Omental fat pad (tissue), 3 donors: ENCODE measurements at regions not wholly inside any gene's neighbourhood (a gene's known extent, or its start where the extent isn't known, plus 50 kb on each side); places are given as distances from the start of the nearest gene placed in this dataset.
A peak's percentile ranks its signal among the peaks of the same experiment; 100 is the strongest.

Experiments used
- ATAC-seq: fragments of 150-250 bp; one replicate; pipeline ENCODE4 v1.9.1; 2016; ENCODE audit warnings: mild to moderate bottlenecking, moderate library complexity; ENCODE audit not compliant: low FRiP score
- DNase-seq: peaks from one replicate; pipeline ENCODE4 v3.0.0-alpha.2; 2019; ENCODE audit warnings: low spot score
- TF ChIP-seq, protein P1 (sequence below), 3 donors: fragments of 450-650 bp; IDR thresholded peaks; one replicate each; pipeline ENCODE4 v1.5.1; 2016 to 2017; ENCODE audit warnings: antibody characterized with exemption in 3 of 3, mild to moderate bottlenecking in 3 of 3, moderate library complexity in 2 of 3

DNA sequence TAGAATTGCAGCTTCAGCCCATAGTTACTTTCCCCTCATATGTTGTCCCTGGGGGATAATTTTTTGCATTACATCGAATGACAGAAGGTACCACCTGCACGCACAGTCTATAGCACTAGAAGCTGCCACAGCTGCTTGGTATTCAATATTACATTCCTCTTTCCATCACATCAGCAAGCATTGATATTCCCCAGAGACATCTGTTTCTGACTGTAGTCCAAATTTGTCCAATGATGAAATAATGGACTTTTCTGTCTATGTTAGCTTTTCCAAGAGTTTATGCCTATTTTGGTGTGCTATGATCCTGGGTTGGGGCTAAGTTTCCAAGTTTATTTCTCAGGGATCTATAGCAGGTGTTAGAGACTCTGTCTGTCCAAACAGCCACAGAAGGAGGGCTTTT lies 335.4 kb downstream of the LRIG3 start:
- no peak for DNase-seq
- TF ChIP-seq, protein P1, sequence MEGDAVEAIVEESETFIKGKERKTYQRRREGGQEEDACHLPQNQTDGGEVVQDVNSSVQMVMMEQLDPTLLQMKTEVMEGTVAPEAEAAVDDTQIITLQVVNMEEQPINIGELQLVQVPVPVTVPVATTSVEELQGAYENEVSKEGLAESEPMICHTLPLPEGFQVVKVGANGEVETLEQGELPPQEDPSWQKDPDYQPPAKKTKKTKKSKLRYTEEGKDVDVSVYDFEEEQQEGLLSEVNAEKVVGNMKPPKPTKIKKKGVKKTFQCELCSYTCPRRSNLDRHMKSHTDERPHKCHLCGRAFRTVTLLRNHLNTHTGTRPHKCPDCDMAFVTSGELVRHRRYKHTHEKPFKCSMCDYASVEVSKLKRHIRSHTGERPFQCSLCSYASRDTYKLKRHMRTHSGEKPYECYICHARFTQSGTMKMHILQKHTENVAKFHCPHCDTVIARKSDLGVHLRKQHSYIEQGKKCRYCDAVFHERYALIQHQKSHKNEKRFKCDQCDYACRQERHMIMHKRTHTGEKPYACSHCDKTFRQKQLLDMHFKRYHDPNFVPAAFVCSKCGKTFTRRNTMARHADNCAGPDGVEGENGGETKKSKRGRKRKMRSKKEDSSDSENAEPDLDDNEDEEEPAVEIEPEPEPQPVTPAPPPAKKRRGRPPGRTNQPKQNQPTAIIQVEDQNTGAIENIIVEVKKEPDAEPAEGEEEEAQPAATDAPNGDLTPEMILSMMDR (IDR thresholded peaks at IDR 0.05) = no peak
- ATAC-seq = no peak

DNA sequence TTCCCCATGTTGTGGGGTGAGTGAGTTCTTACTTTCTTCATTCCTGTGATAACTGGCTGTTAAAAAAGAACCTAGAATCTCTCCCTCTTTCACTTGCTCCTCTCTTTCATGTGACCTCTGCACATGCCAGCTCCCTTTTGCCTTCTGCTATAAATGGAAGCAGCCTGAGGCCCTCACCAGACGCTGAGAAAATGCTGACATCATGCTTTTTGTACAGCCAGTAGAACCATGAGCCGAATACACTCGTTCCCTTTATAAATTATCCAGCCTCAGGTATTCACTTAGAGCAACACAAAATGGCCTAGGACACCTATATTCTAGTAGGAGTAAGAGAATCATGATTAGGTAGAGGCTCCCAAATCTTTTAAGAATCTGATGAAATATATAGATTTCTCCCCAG lies 333.5 kb downstream of the LRIG3 start:
- no peak for DNase-seq
- no peak for ATAC-seq

DNA sequence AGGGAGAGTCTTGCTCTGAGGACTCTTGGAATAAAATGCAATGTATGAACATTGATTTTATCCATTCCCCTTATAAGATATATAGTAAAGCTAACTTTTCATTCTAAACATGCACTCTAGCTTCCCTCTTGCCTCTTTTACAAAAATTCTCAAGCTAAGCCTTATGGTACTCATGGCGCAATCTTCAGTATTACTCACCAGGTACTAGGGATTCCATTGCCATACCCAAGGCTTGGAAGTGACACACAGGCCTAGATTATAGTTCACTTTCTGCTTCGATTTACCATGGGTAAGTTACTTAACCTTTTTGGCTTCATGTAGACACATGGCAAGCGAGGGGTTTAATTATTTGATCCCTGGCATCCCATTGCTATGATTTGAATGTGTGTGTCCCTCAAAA lies 331.5 kb downstream of the LRIG3 start:
- ATAC-seq (no peak), DNase-seq (no peak)
- TF ChIP-seq, protein P1 (IDR thresholded peaks at IDR 0.05) = no peak

More for the DNA sequence above, 333.5 kb downstream of the LRIG3 start:
- TF ChIP-seq, protein P1 (IDR thresholded peaks at IDR 0.05) = no peak

DNA sequence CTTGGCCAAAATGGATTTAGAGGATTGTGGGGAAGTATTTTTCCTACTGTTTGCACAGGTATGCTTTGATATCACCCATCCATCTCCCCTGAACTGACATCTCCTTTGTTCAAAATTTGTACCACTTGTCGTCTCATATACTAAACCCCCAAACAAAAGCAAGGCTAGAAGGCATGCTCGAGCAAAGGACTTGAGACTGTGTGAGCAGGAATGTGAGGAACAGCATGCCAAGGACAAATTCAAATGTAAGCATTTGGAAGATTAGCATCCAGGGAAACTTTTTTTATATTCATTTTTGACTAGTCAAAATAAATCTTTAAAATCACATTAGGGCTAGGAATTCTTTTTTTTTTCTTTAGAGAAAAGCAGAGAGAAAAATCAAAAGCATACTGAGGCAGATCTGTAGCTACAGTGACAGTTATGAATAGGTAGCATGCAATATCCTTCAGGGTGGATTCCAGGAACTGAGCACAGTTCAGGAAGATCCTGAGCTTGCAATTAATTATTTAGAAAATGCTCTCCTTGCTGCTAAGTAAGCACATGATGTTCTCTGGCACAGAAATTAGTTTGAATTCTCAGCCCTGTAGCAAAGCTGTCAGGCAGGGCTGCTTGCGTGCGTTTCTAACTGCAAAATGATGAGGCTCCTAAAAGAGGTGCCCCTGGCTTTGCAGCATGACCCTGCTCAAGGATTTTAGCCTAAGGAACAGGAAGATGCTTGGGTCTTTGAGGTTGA lies 327.7 kb downstream of the LRIG3 start:
- TF ChIP-seq, protein P1 (IDR thresholded peaks at IDR 0.05) = no peak
- ATAC-seq (peak; percentile 87), DNase-seq (no peak)

DNA sequence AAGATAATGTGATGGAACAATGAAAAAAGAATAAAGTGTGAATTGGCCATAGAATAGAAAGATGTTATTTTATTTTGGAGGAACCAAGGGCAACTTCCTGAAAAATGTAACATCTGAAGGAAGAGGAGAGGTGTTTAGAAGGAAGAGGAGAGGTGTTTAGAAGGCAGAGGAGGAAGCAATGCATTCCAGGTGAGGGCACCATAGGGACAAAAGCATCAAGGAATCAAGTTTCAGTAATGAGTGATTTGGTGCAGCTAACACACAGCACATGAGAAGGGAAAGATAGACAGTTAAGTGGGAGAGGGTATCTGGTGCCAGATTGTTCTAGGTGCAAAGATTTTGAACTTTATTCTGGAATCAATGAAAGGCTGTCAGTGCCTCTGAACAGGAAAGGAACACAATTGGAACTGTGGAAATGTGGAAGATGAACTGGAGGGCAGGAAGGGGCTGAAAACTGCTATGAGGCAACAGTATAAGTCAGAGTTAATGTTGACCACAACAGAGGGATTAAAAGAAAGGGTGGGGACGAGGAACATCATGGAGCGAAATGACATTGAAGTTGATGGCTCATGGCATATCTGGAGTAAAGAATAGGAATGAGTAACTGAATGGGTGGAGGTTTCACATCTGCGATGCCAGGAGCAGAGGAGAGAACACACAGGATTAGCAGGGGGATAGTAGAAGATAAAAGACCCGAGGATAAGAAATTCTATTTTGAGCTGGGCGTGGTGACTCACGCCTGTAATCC lies 326.6 kb downstream of the LRIG3 start:
- no peak for DNase-seq
- TF ChIP-seq, protein P1 (IDR thresholded peaks at IDR 0.05) = no peak
- peak; percentile 45 for ATAC-seq

DNA sequence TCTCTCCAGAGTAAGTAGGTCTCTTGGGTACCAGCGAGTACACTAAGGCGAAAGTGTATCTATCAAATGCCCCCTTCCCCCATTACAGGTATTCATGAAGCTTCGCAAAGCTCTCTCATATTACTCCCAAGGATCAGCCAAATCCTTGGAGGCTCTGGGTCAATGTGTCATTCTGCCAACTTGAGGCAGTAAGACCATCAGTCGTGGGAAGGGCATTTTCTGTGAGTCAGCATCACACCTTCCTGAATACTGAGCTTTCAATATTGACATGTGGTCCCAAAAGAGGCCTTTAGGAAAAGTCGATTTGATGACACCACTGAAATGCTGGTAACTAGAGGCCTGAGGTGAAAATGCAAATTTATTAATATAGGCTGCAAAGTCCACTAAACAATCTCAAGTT lies 323.9 kb downstream of the LRIG3 start:
- DNase-seq (no peak), ATAC-seq (no peak)
- TF ChIP-seq, protein P1 (IDR thresholded peaks at IDR 0.05) = no peak

DNA sequence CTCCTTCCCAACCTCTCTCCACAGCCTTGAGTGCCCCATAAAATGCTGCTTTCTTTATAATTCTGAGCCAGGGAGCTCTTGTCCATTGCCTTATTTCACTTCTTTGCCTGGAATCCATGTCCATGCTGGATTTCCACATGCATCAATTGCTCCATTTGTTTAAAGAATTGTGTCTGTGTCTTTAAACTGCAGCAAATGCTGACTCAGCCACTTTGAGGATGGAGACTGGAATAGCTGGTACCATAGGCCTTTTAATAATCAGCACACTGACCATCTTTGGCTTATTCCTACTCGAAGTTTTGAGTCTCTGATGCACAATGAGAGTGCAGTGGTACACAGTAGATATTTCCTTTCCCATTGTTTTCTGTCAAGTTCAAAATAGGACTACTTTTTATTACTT lies 318.8 kb downstream of the LRIG3 start:
- ATAC-seq (no peak), DNase-seq (no peak)
- TF ChIP-seq, protein P1 (IDR thresholded peaks at IDR 0.05) = no peak
